Panc1 (cell line): ENCODE measurements at regions not wholly inside any gene's neighbourhood (a gene's known extent, or its start where the extent isn't known, plus 50 kb on each side); places are given as distances from the start of the nearest gene placed in this dataset.

Experiments
- ATAC-seq: fragments of 200-7000 bp; cut with Tn5 transposase; 2 replicates; pipeline ENCODE4 v1.9.1; 2020; ENCODE audit warnings: mild to moderate bottlenecking, moderate library complexity
- BruUV-seq: library from RNA; stranded (reverse); fragments of 400-500 nt; replicated peaks from 2 replicates; lab custom pipeline; 2021; lab: Mats Ljungman, UMichigan
- CTCF ChIA-PET: fragments of 300-600 bp; sonication (Branson Sonifier 250); formaldehyde crosslinking; loops from one replicate; lab custom pipeline; 2022; ENCODE audit warnings: antibody characterized with exemption; lab: Charles Lee
- POLR2A ChIA-PET: fragments of 300-600 bp; sonication (Branson Sonifier 250); formaldehyde crosslinking; loops from one replicate; lab custom pipeline; 2022; ENCODE audit warnings: antibody characterized with exemption; lab: Charles Lee
- DNase-seq: peaks from one replicate; pipeline ENCODE4 v3.0.0-alpha.2; 2010; ENCODE audit warnings: low read depth, low spot score
- H3K27ac ChIP-seq: 2 replicates; pipeline ENCODE4 v1.5.1; 2011; ENCODE audit warnings: mild to moderate bottlenecking, low read length, inconsistent platforms
- H3K27me3 ChIP-seq: fragments of 200-500 bp; sonication (Bioruptor generic); 2 replicates; pipeline ENCODE4 v1.6.0; 2014; ENCODE audit warnings: low read length, inconsistent platforms; ENCODE audit not compliant: control insufficient read depth, insufficient read depth
- H3K36me3 ChIP-seq: fragments of 200-500 bp; sonication (Bioruptor generic); 2 replicates; pipeline ENCODE4 v1.5.1; 2014; ENCODE audit warnings: inconsistent platforms, mild to moderate bottlenecking, low read length, moderate library complexity; ENCODE audit not compliant: control insufficient read depth, insufficient read depth
- H3K4me1 ChIP-seq: 2 replicates; pipeline ENCODE4 v1.5.1; 2011; ENCODE audit warnings: inconsistent platforms, mild to moderate bottlenecking, low read length, moderate library complexity; ENCODE audit not compliant: control insufficient read depth, insufficient read depth
- H3K4me3 ChIP-seq, 2 experiments: 2 replicates each; pipeline ENCODE4 v1.5.1; 2011 to 2012; ENCODE audit warnings: low read depth in 2 of 2, low read length in 2 of 2, mild to moderate bottlenecking in 2 of 2, inconsistent platforms in 1 of 2, moderate library complexity in 1 of 2
- H3K9me3 ChIP-seq: fragments of 200-500 bp; sonication (Bioruptor generic); 2 replicates; pipeline ENCODE4 v1.5.1; 2014; ENCODE audit warnings: low read depth, mild to moderate bottlenecking, inconsistent platforms, low read length, moderate library complexity; ENCODE audit not compliant: control insufficient read depth, insufficient read depth
- CTCF ChIP-seq: fragments of 450-650 bp; IDR thresholded peaks from 2 replicates; pipeline ENCODE4 v1.5.1; 2017; ENCODE audit warnings: mild to moderate bottlenecking
- POLR2AphosphoS5 ChIP-seq: IDR thresholded peaks from 2 replicates; pipeline ENCODE4 v1.6.1; 2012; ENCODE audit warnings: mild to moderate bottlenecking, low read depth, low read length, moderate library complexity
- REST ChIP-seq, 2 experiments: IDR thresholded peaks; 2 replicates each; pipeline ENCODE4 v1.6.1; 2011 to 2012; ENCODE audit warnings: low read depth in 2 of 2, control low read depth in 1 of 2, low read length in 1 of 2, mild to moderate bottlenecking in 1 of 2, moderate library complexity in 1 of 2; ENCODE audit not compliant: insufficient read depth in 1 of 2
- SIN3A ChIP-seq: IDR thresholded peaks from 2 replicates; pipeline ENCODE4 v1.6.1; 2012; ENCODE audit warnings: low read depth, mild to moderate bottlenecking, low read length, moderate library complexity, borderline replicate concordance; ENCODE audit not compliant: insufficient read depth
- TCF7L2 ChIP-seq: IDR thresholded peaks from 2 replicates; pipeline ENCODE4 v1.6.1; 2011; ENCODE audit warnings: mild to moderate bottlenecking, low read depth, low read length, inconsistent platforms
- in situ Hi-C: cut with HindIII; loops from 2 replicates; pipeline ENCODE4 v1.10.0; 2016; ENCODE audit warnings: low sequenced_read_pairs, low pct_unique_long_range_greater_than_20kb
- intact Hi-C: fragments of 100-400 bp; cut with micrococcal nuclease; formaldehyde crosslinking; loops from one replicate; pipeline ENCODE4 v1.10.0; 2022; ENCODE audit not compliant: unreplicated experiment

GRCh38 chr6:156114541-156114940 lies 658.9 kb upstream of the NOX3 start:
- ChIA-PET POLR2A (interaction anchor here (0.6 kb wide), 1 partner anchor 244 kb away, joined by 3 read pairs; no protein-coding TSS in a partner anchor), CTCF (no interaction called here)
- TF ChIP-seq CTCF (no peak), TCF7L2 (no peak), SIN3A (no peak), POLR2AphosphoS5 (no peak), REST (IDR thresholded peaks at IDR 0.05; ENCODE audit: insufficient read depth in 1 of 2, low read depth in 2 of 2, low read length in 1 of 2) (no peak)
- no peak overlapping the region for H3K4me3 ChIP-seq
- no peak for DNase-seq
- H3K27me3 ChIP-seq = no peaks in the 10 kb centered on the region
- no TSS peak for BruUV-seq
- intact Hi-C loops (no loop called here), in situ Hi-C loops (no loop called here)
- H3K27ac ChIP-seq = no peak overlapping the region
- H3K9me3 ChIP-seq = no peaks in the 10 kb centered on the region
- H3K4me1 ChIP-seq = no peaks in the 10 kb centered on the region
- H3K36me3 ChIP-seq = no peaks in the 10 kb centered on the region
- no peak for ATAC-seq

- POLR2A ChIA-PET = no interaction called here
- Histone ChIP-seq H3K36me3 (no peaks in the 10 kb centered on the region), H3K27me3 (no peaks in the 10 kb centered on the region), H3K27ac (no peak overlapping the region), H3K9me3 (no peaks in the 10 kb centered on the region), H3K4me3 (no peak overlapping the region), H3K4me1 (no peaks in the 10 kb centered on the region)
- no peak for TF ChIP-seq TCF7L2
- no peak for TF ChIP-seq REST (IDR thresholded peaks at IDR 0.05; ENCODE audit: insufficient read depth in 1 of 2, low read depth in 2 of 2, low read length in 1 of 2)
- no peak for TF ChIP-seq SIN3A
- TF ChIP-seq CTCF = no peak
- no peak for TF ChIP-seq POLR2AphosphoS5
- ATAC-seq (no peak), DNase-seq (no peak)
- no TSS peak for BruUV-seq
- CTCF ChIA-PET = no interaction called here
- intact Hi-C loops = no loop called here
- in situ Hi-C loops = no loop called here
Measured at GRCh38 chr6:156113631-156114030, 658.0 kb upstream of the NOX3 start.
